Transverse colon (tissue), 4 donors: ENCODE measurements at regions not wholly inside any gene's neighbourhood (a gene's known extent, or its start where the extent isn't known, plus 50 kb on each side); places are given as distances from the start of the nearest gene placed in this dataset.

Experiments used
- EP300 ChIP-seq: sonication (generic); formaldehyde crosslinking; IDR thresholded peaks from one replicate; pipeline ENCODE4 v1.6.1; 2017; ENCODE audit warnings: antibody characterized with exemption, low read depth
- POLR2A ChIP-seq: fragments of 450-650 bp; IDR thresholded peaks from one replicate; pipeline ENCODE4 v1.6.1; 2016; ENCODE audit warnings: antibody characterized with exemption, mild to moderate bottlenecking, moderate library complexity
- POLR2AphosphoS5 ChIP-seq, 3 donors: sonication (generic); formaldehyde crosslinking; IDR thresholded peaks; one replicate each; pipeline ENCODE4 v1.6.1; 2016; ENCODE audit warnings: antibody characterized with exemption in 3 of 3
- TF ChIP-seq, protein P1 (sequence below), 5 experiments: fragments of 200-600 bp in 3 of 5; fragments of 450-650 bp in 2 of 5; sonication (generic) in 3 of 5; IDR thresholded peaks; 1 replicate in 2 of 5; 2 replicates in 3 of 5; pipeline ENCODE4 v1.5.1; 2016 to 2017; ENCODE audit warnings: antibody characterized with exemption in 5 of 5, inconsistent platforms in 3 of 5, mild to moderate bottlenecking in 2 of 5, moderate library complexity in 1 of 5

DNA sequence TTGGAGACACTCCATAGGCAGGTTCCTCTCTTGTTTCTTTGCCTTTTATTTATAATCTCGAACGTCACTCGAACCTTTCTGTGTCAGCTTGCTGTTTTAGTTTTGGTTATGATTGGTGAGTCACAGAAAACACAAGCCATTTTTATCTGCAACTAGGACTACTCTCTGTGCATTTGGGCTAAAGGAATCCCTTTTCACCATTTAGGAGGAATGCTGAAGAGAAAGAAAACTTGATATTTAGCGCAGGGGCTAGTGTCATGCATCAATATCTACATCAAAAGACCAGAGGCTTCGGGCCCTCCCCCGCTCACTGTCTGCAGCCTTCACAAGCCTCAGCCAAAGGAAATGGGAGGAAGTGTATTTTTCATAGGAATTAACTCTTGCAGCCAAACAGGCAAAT lies 507.8 kb upstream of the CITED2 start:
- TF ChIP-seq, protein P1, sequence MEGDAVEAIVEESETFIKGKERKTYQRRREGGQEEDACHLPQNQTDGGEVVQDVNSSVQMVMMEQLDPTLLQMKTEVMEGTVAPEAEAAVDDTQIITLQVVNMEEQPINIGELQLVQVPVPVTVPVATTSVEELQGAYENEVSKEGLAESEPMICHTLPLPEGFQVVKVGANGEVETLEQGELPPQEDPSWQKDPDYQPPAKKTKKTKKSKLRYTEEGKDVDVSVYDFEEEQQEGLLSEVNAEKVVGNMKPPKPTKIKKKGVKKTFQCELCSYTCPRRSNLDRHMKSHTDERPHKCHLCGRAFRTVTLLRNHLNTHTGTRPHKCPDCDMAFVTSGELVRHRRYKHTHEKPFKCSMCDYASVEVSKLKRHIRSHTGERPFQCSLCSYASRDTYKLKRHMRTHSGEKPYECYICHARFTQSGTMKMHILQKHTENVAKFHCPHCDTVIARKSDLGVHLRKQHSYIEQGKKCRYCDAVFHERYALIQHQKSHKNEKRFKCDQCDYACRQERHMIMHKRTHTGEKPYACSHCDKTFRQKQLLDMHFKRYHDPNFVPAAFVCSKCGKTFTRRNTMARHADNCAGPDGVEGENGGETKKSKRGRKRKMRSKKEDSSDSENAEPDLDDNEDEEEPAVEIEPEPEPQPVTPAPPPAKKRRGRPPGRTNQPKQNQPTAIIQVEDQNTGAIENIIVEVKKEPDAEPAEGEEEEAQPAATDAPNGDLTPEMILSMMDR (IDR thresholded peaks at IDR 0.05), result no peak
- no peak for TF ChIP-seq POLR2A
- TF ChIP-seq EP300, result no peak
- TF ChIP-seq POLR2AphosphoS5 (IDR thresholded peaks at IDR 0.05), result no peak
